Esophagus squamous epithelium (tissue), 4 donors: ENCODE measurements at regions not wholly inside any gene's neighbourhood (a gene's known extent, or its start where the extent isn't known, plus 50 kb on each side); places are given as distances from the start of the nearest gene placed in this dataset.

Experiments
- CTCF ChIP-seq, 6 experiments: fragments of 450-650 bp in 4 of 6; fragments of 200-600 bp in 2 of 6; sonication (generic) in 2 of 6; IDR thresholded peaks; one replicate each; pipeline ENCODE4 v1.5.1; 2016 to 2019; ENCODE audit warnings: antibody characterized with exemption in 6 of 6, mild to moderate bottlenecking in 4 of 6, moderate library complexity in 4 of 6
- POLR2A ChIP-seq, 4 donors: fragments of 450-650 bp; IDR thresholded peaks; one replicate each; pipeline ENCODE4 v1.6.1; 2017; ENCODE audit warnings: antibody characterized with exemption in 4 of 4, mild to moderate bottlenecking in 4 of 4, moderate library complexity in 3 of 4

GRCh38 chrX:26466387-26466786 is 250.4 kb downstream of the MAGEB5 start:
- TF ChIP-seq CTCF (IDR thresholded peaks at IDR 0.05): no peak
- no peak for TF ChIP-seq POLR2A (IDR thresholded peaks at IDR 0.05)
